Neural cell (in vitro differentiated cells): ENCODE measurements at regions not wholly inside any gene's neighbourhood (a gene's known extent, or its start where the extent isn't known, plus 50 kb on each side); places are given as distances from the start of the nearest gene placed in this dataset.

Source experiments
- POLR2AphosphoS5 ChIP-seq: IDR thresholded peaks from 2 replicates; pipeline ENCODE4 v1.6.1; 2012
- TF ChIP-seq, protein P1 (sequence below): fragments of 450-650 bp; IDR thresholded peaks from 2 replicates; pipeline ENCODE4 v1.5.1; 2014; ENCODE audit warnings: antibody characterized with exemption, mild to moderate bottlenecking, moderate library complexity; ENCODE audit not compliant: poor library complexity, severe bottlenecking

DNA sequence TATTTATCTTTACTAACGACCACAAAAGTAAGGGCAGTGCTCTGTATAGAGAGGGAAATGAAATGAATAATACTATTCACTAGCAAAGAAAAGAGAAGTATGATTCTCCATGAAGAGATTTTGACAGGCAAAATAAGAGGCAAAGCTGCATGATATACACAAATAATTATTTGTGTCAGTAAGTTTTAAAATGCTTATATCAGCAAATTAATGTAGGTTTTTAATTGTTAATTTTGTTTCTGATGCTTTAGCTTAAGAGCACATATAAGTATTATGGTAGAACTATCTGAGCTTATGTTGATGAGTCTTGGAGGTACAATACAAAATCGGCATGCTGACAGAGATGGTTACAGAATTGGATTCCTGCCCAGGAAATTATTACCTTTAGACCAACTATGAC is 383.1 kb upstream of the VSTM2A start:
- no peak for TF ChIP-seq POLR2AphosphoS5
- TF ChIP-seq, protein P1, sequence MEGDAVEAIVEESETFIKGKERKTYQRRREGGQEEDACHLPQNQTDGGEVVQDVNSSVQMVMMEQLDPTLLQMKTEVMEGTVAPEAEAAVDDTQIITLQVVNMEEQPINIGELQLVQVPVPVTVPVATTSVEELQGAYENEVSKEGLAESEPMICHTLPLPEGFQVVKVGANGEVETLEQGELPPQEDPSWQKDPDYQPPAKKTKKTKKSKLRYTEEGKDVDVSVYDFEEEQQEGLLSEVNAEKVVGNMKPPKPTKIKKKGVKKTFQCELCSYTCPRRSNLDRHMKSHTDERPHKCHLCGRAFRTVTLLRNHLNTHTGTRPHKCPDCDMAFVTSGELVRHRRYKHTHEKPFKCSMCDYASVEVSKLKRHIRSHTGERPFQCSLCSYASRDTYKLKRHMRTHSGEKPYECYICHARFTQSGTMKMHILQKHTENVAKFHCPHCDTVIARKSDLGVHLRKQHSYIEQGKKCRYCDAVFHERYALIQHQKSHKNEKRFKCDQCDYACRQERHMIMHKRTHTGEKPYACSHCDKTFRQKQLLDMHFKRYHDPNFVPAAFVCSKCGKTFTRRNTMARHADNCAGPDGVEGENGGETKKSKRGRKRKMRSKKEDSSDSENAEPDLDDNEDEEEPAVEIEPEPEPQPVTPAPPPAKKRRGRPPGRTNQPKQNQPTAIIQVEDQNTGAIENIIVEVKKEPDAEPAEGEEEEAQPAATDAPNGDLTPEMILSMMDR, result no peak
